ENCODE measurements at regions not wholly inside any gene's neighbourhood (a gene's known extent, or its start where the extent isn't known, plus 50 kb on each side); places are given as distances from the start of the nearest gene placed in this dataset.
"Not testable (repeated sequence)": the region's sequence is repeated elsewhere in the genome, so short reads cannot be mapped to it uniquely, and the experiment has no call there.

DNA sequence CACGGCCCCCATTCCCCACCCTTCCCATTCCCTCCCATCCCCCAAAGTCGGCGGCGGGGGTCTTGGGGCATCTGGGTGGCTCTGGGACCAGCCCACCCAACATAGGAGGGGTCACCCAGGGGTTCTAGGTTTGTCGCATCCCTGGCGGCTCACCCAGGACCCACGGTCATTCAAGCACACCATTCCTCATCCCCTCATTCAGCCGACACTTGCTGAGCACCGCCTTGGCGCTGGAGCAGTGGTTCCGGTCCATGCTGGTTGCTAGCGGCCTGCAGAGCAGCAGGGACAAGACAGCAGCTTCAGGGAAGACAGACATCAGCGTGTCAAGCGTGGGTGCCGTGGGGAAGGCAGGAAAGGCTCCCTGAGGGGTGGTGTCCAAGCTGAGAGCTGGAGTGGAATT is 50.5 kb upstream of the OTOS start:
- DNase-seq, result no peak

- no peak for DNase-seq
These were observed 52.2 kb upstream of the OTOS start for GRCh38 chr2:240192661-240193060.

DNA sequence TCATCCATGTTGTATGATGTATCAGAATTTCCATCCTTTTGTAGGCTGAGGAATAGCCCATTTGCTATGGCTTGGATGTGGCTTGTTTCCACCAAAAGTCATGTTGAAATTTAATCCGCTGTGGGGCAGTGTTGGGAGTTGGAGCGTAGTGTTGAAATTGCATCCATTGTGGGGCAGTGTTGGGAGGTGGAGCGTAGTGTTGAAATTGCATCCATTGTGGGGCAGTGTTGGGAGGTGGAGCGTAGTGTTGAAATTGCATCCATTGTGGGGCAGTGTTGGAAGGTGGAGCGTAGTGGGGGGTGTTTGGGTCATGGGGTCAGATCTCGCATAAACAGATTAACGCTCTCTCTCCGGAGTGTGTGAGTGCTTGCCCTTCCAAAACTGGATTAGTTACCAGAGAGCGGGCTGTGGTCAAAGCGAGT is 53.9 kb upstream of the OTOS start:
- not testable (repeated sequence) for DNase-seq

- no peak for DNase-seq
These were observed 54.9 kb upstream of the OTOS start for GRCh38 chr2:240195316-240195861.

GRCh38 chr2:240196716-240197461 is 56.4 kb upstream of the OTOS start:
- DNase-seq, result no peak

DNA sequence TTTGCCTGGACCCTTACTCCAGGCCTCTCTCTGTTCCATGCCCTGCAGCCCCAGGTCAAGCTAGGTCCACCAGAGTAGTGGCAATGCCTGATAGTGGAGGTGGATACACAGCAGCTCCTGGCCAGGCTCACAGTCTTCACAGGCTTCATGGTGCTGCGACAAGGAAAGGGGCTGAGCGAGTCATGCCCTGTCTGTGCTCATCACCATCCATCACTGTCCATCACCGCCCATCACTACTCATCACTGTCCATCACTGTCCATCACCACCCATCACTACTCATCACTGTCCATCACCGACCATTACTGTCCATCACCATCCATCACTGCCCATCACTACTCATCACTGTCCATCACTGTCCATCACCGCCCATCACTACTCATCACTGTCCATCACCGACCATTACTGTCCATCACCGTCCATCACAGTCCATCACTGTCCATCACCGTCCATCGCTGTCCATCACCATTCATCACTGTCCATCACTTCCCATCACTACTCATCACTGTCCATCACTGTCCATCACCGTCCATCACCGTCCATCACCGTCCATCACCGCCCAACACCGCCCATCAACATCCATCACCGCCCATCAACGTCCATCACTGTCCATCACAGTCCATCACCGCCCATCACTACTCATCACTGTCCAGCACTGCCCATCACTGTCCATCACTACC is 57.1 kb upstream of the OTOS start:
- no peak for DNase-seq

DNA sequence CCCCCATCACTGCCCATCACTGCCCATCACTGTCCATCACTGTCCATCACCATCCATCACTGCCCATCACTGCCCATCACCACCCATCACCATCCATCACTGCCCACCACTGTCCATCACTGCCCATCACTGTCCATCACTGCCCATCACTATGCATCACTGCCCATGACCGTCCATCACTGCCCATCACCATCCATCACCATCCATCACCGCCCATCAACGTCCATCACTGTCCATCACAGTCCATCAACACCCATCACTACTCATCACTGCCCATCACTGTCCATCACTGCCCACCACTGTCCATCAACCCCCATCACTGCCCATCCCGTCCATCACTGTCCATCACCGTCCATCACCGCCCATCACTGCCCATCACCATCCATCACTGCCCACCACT is 57.8 kb upstream of the OTOS start:
- DNase-seq, result no peak

- DNase-seq, result no peak
These were observed 58.8 kb upstream of the OTOS start for GRCh38 chr2:240199133-240199870.

GRCh38 chr2:240200230-240201051 is 60.0 kb upstream of the OTOS start:
- DNase-seq, result no peak

GRCh38 chr2:240201866-240202265 is 61.4 kb upstream of the OTOS start:
- DNase-seq, result no peak

- no peak for DNase-seq
These were observed 62.1 kb upstream of the OTOS start for GRCh38 chr2:240202586-240202985.

DNA sequence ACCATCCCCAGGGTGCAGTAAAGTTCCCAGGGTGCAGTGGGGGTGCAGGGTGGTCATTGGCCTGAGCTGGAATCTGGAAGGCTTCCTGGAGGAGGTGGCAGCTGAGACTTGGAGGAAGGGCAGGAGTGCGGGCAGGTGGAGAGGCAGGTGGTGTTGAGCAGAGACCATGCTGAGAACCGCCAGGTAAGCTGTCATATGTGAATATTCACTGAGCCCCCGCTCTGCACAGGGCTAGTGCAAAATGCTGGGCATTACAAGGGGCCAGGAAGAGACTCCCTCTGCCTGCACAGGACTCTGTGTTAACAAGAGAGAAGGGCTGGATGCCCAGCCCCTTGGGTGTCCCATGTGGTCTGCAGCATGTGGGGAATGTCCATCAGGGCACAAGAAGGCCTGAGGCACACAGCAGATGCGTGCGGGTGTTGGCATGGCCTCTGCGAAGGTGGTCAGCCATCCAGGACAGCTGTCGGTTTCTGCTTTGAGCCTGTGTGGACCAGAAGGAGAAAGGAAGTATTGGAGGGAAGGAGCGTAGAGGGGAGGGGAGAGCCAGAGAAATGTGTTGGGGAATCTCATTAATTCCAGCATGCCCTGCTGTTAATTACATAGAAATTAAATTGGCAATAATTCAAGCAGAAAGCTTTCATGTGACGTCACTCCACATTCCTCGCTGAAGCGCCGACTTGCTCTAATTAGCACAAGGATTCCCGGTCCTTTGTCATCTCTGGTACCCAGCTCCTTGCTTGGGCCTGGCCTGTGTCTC is 62.8 kb upstream of the OTOS start:
- DNase-seq, result no peak

DNA sequence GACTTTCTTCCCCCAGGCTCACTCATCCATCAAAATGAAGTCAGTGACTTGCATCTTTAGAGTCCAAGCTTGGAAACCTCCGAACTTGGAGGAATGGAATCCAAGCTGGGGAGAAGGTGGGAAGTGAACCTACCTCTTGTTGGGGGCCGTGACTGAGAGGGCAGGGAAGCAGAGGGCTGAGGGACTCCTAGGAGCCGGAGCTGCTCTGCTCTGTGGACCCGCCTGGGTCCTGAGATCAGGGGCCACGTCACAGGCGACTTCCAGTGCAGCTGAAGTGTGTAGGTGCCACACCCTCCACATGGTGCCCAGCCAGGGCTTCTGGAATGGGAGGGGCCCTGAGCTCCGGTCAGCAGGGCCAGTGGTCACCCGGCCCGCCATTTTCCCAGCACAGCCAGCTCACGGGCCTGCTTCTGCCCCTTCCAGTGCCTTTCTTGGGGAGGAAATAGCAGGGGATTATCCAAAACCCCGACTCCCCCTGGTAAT is 63.4 kb upstream of the OTOS start:
- no peak for DNase-seq

DNA sequence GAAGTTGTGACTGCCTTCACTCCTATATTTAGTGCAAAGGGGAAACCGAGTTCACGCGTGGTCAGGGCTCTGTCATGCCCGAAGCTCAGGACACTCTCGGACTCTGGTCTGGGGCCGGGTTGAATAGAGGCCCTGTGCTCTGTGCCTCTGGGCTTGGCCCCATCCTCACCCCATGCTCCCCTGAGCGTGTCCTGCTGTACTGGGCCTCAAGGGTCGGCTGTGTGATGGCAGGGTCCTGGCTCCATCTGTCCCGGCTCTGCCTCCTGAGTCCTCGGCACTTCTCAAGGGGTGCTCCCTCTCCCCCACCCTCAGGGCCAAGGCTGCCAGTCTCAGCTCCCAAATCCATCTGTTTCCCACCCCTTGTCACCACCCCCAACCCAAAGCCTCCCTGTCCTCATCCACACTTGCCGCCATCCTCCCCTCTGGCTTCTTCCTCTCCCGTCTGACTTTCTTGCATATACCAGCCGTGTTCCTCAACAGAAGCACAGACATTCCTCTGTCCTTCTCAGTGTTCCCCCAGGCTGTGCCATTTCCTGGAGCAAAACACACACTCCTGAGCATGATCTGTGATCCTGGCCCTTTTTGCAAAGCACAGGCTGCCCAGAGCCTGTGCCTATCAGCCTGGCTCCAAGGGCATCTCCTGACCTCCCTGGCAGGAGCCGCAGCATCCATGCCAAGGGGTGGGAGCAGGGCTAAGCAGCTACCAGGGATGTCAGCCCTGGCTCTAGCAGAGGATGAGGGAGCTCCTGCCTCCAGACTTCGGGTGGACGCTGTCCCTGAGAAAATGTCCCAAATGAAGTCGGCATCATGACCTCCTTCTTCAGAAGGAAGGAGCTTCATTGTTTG is 64.2 kb upstream of the OTOS start:
- DNase-seq, result no peak

DNA sequence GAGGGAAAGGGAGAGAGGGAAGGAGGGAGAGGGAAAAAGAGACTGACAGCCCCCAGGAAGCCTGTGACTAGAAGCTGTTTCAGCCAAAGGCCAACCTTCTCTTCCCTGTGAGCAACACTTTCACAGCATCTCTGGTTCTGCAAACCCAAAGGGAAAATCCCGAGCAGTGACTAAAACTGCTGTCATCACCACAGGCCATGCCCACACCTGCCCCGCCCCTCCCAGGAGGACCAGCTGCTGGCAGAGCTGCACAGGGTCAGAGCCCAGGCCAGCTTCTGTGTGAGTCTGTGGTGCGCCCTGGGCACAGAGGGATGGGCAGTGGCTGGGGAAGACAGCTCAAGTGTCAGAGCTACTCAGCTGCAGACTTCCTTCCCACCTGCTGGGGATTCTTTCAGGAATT is 64.9 kb upstream of the OTOS start:
- no peak for DNase-seq

GRCh38 chr2:240205772-240206171 is 65.3 kb upstream of the OTOS start:
- no peak for DNase-seq

- no peak for DNase-seq
These were observed 66.2 kb upstream of the OTOS start for GRCh38 chr2:240206630-240207029.

DNA sequence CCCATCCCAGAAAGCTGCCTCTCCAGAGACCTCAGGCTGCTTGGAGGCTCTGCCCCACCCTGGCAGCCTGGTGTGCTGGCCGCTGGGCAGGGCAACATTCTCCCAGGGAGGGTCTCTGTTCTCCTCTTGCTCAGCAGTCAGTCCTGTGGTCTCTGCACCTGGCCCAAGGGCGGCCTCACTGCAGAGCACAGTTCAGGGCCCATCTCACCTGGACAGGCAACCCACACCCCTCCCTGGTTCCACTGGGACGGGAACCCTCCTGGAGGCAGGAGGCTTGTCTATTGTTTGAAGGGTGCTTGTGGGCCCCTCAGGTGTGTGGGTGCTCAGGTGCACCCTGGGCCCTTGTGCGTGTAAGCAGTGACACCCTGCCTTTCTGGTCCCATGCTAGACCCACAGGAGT is 67.2 kb upstream of the OTOS start:
- no peak for DNase-seq

DNA sequence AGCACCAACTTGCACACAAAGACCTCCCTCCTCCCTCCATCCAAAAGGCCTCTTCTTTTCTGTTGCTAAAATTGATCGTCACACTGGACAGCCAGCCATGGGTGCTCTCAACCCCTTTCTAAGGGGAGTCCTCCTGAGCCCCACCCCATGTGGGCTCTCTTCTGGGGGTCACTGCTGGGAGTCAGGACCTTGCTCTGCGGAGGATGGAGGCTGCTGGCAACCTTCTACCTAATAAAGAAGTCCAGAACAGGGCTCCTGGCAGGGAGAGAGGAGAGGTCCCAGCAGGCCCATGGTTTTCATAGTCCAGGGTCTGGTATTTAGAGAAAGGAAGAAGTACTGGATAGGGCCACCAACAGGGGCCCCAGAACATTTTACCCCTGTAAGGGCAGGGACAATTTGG is 67.6 kb upstream of the OTOS start:
- no peak for DNase-seq

GRCh38 chr2:240208631-240209211 is 68.3 kb upstream of the OTOS start:
- DNase-seq, result no peak

GRCh38 chr2:240209493-240209892 is 69.0 kb upstream of the OTOS start:
- no peak for DNase-seq

Data from NCI-H1436 (cell line).